Trophoblast cell (in vitro differentiated cells and primary cell): ENCODE measurements at regions not wholly inside any gene's neighbourhood (a gene's known extent, or its start where the extent isn't known, plus 50 kb on each side); places are given as distances from the start of the nearest gene placed in this dataset.

ENCODE experiments used
- DNase-seq, 2 donors: peaks; one replicate each; pipeline ENCODE4 v3.0.0-alpha.2; 2016
- H2AFZ ChIP-seq: 2 replicates; pipeline ENCODE4 v1.6.1; 2013; ENCODE audit warnings: low read length, moderate library complexity, mild to moderate bottlenecking; ENCODE audit not compliant: insufficient read depth, poor library complexity
- H2AK5ac ChIP-seq: 2 replicates; pipeline ENCODE4 v1.6.1; 2013; ENCODE audit warnings: mild to moderate bottlenecking, low read length
- H2BK120ac ChIP-seq: 2 replicates; pipeline ENCODE4 v1.6.1; 2013; ENCODE audit warnings: low read length, mild to moderate bottlenecking, moderate library complexity; ENCODE audit not compliant: insufficient read depth, poor library complexity
- H2BK12ac ChIP-seq: 2 replicates; pipeline ENCODE4 v1.6.1; 2013; ENCODE audit warnings: mild to moderate bottlenecking, low read length, moderate library complexity
- H2BK5ac ChIP-seq: 2 replicates; pipeline ENCODE4 v1.6.1; 2013; ENCODE audit warnings: low read length, low read depth, moderate library complexity, mild to moderate bottlenecking; ENCODE audit not compliant: poor library complexity
- H3K14ac ChIP-seq: 2 replicates; pipeline ENCODE4 v1.6.1; 2013; ENCODE audit warnings: mild to moderate bottlenecking, low read length
- H3K18ac ChIP-seq: 2 replicates; pipeline ENCODE4 v1.6.1; 2013; ENCODE audit warnings: mild to moderate bottlenecking, low read length
- H3K23ac ChIP-seq: 2 replicates; pipeline ENCODE4 v1.6.1; 2013; ENCODE audit warnings: low read length
- H3K27ac ChIP-seq: 2 replicates; pipeline ENCODE4 v1.5.1; 2013; ENCODE audit warnings: low read depth, mild to moderate bottlenecking, inconsistent platforms, low read length, moderate library complexity
- H3K27me3 ChIP-seq: 2 replicates; pipeline ENCODE4 v1.6.1; 2013; ENCODE audit warnings: inconsistent platforms, mild to moderate bottlenecking, low read length, moderate library complexity; ENCODE audit not compliant: insufficient read depth
- H3K36me3 ChIP-seq, 2 experiments: 1 replicate in 1 of 2; 2 replicates in 1 of 2; pipeline ENCODE4 v1.6.1; 2013; ENCODE audit warnings: low read length in 2 of 2, mild to moderate bottlenecking in 2 of 2, moderate library complexity in 1 of 2; ENCODE audit not compliant: insufficient read depth in 2 of 2, control insufficient read depth in 1 of 2
- H3K4ac ChIP-seq: 2 replicates; pipeline ENCODE4 v1.6.1; 2013; ENCODE audit warnings: low read depth, mild to moderate bottlenecking, low read length, moderate library complexity
- H3K4me1 ChIP-seq, 2 experiments: 1 replicate in 1 of 2; 2 replicates in 1 of 2; pipeline ENCODE4 v1.6.1; 2013; ENCODE audit warnings: low read length in 2 of 2, mild to moderate bottlenecking in 2 of 2, moderate library complexity in 1 of 2; ENCODE audit not compliant: insufficient read depth in 2 of 2, control insufficient read depth in 1 of 2
- H3K4me2 ChIP-seq: 2 replicates; pipeline ENCODE4 v1.6.1; 2013; ENCODE audit warnings: inconsistent platforms, mild to moderate bottlenecking, low read length, moderate library complexity
- H3K4me3 ChIP-seq: 2 replicates; pipeline ENCODE4 v1.5.1; 2013; ENCODE audit warnings: mild to moderate bottlenecking, low read depth, low read length, inconsistent platforms
- H3K79me1 ChIP-seq: one replicate; pipeline ENCODE4 v1.6.1; 2013; ENCODE audit warnings: low read length
- H3K79me2 ChIP-seq: 2 replicates; pipeline ENCODE4 v1.6.1; 2013; ENCODE audit warnings: low read length, mild to moderate bottlenecking; ENCODE audit not compliant: control insufficient read depth, insufficient read depth, poor library complexity
- H3K9ac ChIP-seq: 2 replicates; pipeline ENCODE4 v1.6.1; 2013; ENCODE audit warnings: mild to moderate bottlenecking, low read length
- H3K9me3 ChIP-seq: 2 replicates; pipeline ENCODE4 v1.6.1; 2013; ENCODE audit warnings: low read depth, mild to moderate bottlenecking, control low read depth, inconsistent platforms, low read length; ENCODE audit not compliant: insufficient read depth
- H4K12ac ChIP-seq: 2 replicates; pipeline ENCODE4 v1.6.1; 2013; ENCODE audit warnings: low read depth, mild to moderate bottlenecking, low read length, moderate library complexity
- H4K8ac ChIP-seq: 2 replicates; pipeline ENCODE4 v1.6.1; 2013; ENCODE audit warnings: low read depth, mild to moderate bottlenecking, low read length, moderate library complexity
- H4K91ac ChIP-seq: one replicate; pipeline ENCODE4 v1.6.1; 2013; ENCODE audit warnings: low read depth, mild to moderate bottlenecking, low read length, moderate library complexity
- WGBS: extraction: QIAGEN DNeasy Blood & Tissue Kit; methylation state at CpG from one replicate; pipeline ENCODE4 v1.1.7; 2013; ENCODE audit warnings: missing lambda C conversion rate; ENCODE audit not compliant: insufficient read length, insufficient coverage; ENCODE audit errors: extremely low coverage; 5-methylcytosine and 5-hydroxymethylcytosine counted together

- no peak overlapping the region for H4K12ac ChIP-seq
- H3K9ac ChIP-seq: no peak overlapping the region
- no peaks in the 10 kb centered on the region for H3K4me1 ChIP-seq
- H3K79me2 ChIP-seq: no peaks in the 10 kb centered on the region
- no peaks in the 10 kb centered on the region for H3K27me3 ChIP-seq
- no peak overlapping the region for H2AFZ ChIP-seq
- H3K27ac ChIP-seq: no peak overlapping the region
- no peak overlapping the region for H4K8ac ChIP-seq
- no peak overlapping the region for H3K4me2 ChIP-seq
- WGBS: no CpG with 5 or more reads among the region's 1 CpG
- H2BK12ac ChIP-seq: no peak overlapping the region
- H3K4me3 ChIP-seq: no peak overlapping the region
- H3K36me3 ChIP-seq: no peaks in the 10 kb centered on the region
- no peaks in the 10 kb centered on the region for H3K79me1 ChIP-seq
- H2AK5ac ChIP-seq: no peak overlapping the region
- H4K91ac ChIP-seq: no peak overlapping the region
- no peak overlapping the region for H3K14ac ChIP-seq
- no peak overlapping the region for H2BK120ac ChIP-seq
- no peak overlapping the region for H3K23ac ChIP-seq
- H3K4ac ChIP-seq: no peak overlapping the region
- DNase-seq: no peak
- no peak overlapping the region for H2BK5ac ChIP-seq
- peaks cover 3% of the 10 kb centered on the region for H3K9me3 ChIP-seq
- no peak overlapping the region for H3K18ac ChIP-seq
Observed at GRCh38 chr10:6842722-6843121, 262.6 kb upstream of the PRKCQ start.

DNA sequence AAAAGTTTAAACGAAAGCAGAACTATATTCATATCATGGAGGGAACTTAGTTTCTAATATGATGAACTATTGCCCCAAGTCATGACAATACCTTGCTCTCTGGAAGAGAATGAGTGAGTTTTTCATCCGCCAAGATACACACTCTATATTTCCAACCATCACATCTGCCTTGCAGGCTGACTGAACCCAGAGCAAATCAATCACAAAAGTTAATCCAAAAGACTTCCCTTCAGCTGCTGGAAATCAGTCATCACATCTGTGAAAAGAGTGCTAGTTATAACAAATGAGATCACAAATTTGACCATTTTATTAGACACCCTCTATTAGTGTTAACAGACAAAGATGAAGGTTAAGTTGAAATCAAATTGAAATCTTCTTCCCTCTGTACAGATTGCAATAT is 261.7 kb upstream of the PRKCQ start:
- Histone ChIP-seq H3K79me2 (no peaks in the 10 kb centered on the region), H2AFZ (no peak overlapping the region), H3K4me1 (no peaks in the 10 kb centered on the region), H2BK120ac (no peak overlapping the region), H3K36me3 (no peaks in the 10 kb centered on the region), H4K91ac (no peak overlapping the region), H3K4me3 (no peak overlapping the region), H3K18ac (no peak overlapping the region), H3K4ac (no peak overlapping the region), H3K23ac (no peak overlapping the region), H4K12ac (no peak overlapping the region), H3K9me3 (peaks cover 3% of the 10 kb centered on the region), H3K4me2 (no peak overlapping the region), H3K79me1 (no peaks in the 10 kb centered on the region), H3K9ac (no peak overlapping the region), H2BK12ac (no peak overlapping the region), H3K27me3 (no peaks in the 10 kb centered on the region), H3K14ac (no peak overlapping the region), H3K27ac (no peak overlapping the region), H2AK5ac (no peak overlapping the region), H2BK5ac (no peak overlapping the region), H4K8ac (no peak overlapping the region)
- no CpG with 5 or more reads among the region's 2 CpGs for WGBS
- DNase-seq: no peak

GRCh38 chr10:6840766-6841165 is 260.7 kb upstream of the PRKCQ start:
- Histone ChIP-seq H3K4me1 (no peaks in the 10 kb centered on the region), H3K36me3 (no peaks in the 10 kb centered on the region), H3K9ac (no peak overlapping the region), H2AK5ac (no peak overlapping the region), H4K91ac (no peak overlapping the region), H2BK120ac (no peak overlapping the region), H2BK5ac (no peak overlapping the region), H4K8ac (no peak overlapping the region), H3K14ac (no peak overlapping the region), H3K18ac (no peak overlapping the region), H3K4ac (no peak overlapping the region), H3K27me3 (no peaks in the 10 kb centered on the region), H3K79me1 (no peaks in the 10 kb centered on the region), H2BK12ac (no peak overlapping the region), H3K27ac (no peak overlapping the region), H2AFZ (no peak overlapping the region), H3K9me3 (peaks cover 3% of the 10 kb centered on the region), H3K23ac (no peak overlapping the region), H3K4me2 (no peak overlapping the region), H3K79me2 (no peaks in the 10 kb centered on the region), H3K4me3 (no peak overlapping the region), H4K12ac (no peak overlapping the region)
- no CpG with 5 or more reads among the region's 2 CpGs for WGBS
- peak in 1 of 2 donors; percentile 32 for DNase-seq

DNA sequence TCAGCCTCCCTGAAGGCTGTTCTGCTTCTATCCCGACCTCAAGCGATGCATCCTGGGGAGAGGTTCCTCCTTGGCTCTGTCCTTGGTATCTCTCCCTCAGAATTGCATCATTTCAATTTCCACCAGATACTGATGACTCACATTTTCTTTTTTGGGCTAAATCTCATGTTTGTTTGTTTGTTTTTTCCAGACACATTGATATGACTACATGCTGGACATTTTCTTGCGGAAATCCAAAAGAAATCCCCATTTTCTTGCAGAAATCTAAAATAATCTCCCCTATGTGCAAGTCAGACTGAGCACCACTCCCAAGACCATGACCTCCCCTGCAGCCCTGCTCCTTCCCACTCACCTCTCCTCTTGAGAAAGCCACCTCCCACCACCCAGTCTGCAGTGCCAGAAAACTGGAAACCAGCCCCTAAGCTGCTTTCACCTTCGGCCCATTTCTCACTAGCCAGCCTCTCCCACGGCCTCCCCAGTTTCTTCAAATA is 260.2 kb upstream of the PRKCQ start:
- H2BK120ac ChIP-seq: no peak overlapping the region
- H3K9me3 ChIP-seq: peaks cover 3% of the 10 kb centered on the region
- no peak overlapping the region for H3K14ac ChIP-seq
- WGBS: no CpG with 5 or more reads among the region's 5 CpGs
- no peak overlapping the region for H3K18ac ChIP-seq
- no peak overlapping the region for H2BK5ac ChIP-seq
- no peak overlapping the region for H4K91ac ChIP-seq
- H3K79me2 ChIP-seq: no peaks in the 10 kb centered on the region
- no peak overlapping the region for H4K8ac ChIP-seq
- H3K4me1 ChIP-seq: no peaks in the 10 kb centered on the region
- H3K23ac ChIP-seq: no peak overlapping the region
- H2AFZ ChIP-seq: no peak overlapping the region
- H3K36me3 ChIP-seq: no peaks in the 10 kb centered on the region
- H3K27me3 ChIP-seq: no peaks in the 10 kb centered on the region
- H3K27ac ChIP-seq: no peak overlapping the region
- no peak overlapping the region for H2BK12ac ChIP-seq
- no peaks in the 10 kb centered on the region for H3K79me1 ChIP-seq
- no peak overlapping the region for H3K4me2 ChIP-seq
- H3K9ac ChIP-seq: no peak overlapping the region
- H3K4ac ChIP-seq: no peak overlapping the region
- H3K4me3 ChIP-seq: no peak overlapping the region
- H2AK5ac ChIP-seq: no peak overlapping the region
- DNase-seq: peak in 1 of 2 donors; percentile 16
- no peak overlapping the region for H4K12ac ChIP-seq
